Spleen (tissue), 11 donors: ENCODE measurements at regions not wholly inside any gene's neighbourhood (a gene's known extent, or its start where the extent isn't known, plus 50 kb on each side); places are given as distances from the start of the nearest gene placed in this dataset.
A peak's percentile ranks its signal among the peaks of the same experiment; 100 is the strongest.

Experiments used
- DNase-seq: peaks from one replicate; pipeline ENCODE4 v3.0.0-alpha.2; 2020
- H3K27ac ChIP-seq, 8 donors: fragments of 200-600 bp; sonication (generic) in 7 of 8; 1 replicate in 4 of 8; 2 replicates in 4 of 8; pipeline versions ENCODE4 v1.5.0 to v1.8.0; 2016 to 2021; ENCODE audit warnings: inconsistent platforms in 4 of 8, mild to moderate bottlenecking in 4 of 8, moderate library complexity in 1 of 8
- H3K27me3 ChIP-seq, 7 donors: fragments of 200-600 bp; sonication (generic) in 6 of 7; replicated peaks in 1 of 7; 1 replicate in 4 of 7; 2 replicates in 3 of 7; pipeline versions ENCODE4 v1.5.0 to v1.8.0; 2016 to 2021; ENCODE audit warnings: inconsistent platforms in 3 of 7, mild to moderate bottlenecking in 1 of 7
- H3K36me3 ChIP-seq, 6 donors: fragments of 200-600 bp; sonication (generic) in 5 of 6; 1 replicate in 4 of 6; 2 replicates in 2 of 6; pipeline versions ENCODE4 v1.5.0 to v1.8.0; 2016 to 2021; ENCODE audit warnings: inconsistent platforms in 2 of 6
- H3K4me1 ChIP-seq, 6 donors: fragments of 200-600 bp; sonication (generic) in 5 of 6; 1 replicate in 3 of 6; 2 replicates in 3 of 6; pipeline versions ENCODE4 v1.5.0 to v1.8.0; 2016 to 2021; ENCODE audit warnings: inconsistent platforms in 3 of 6
- H3K4me3 ChIP-seq, 8 donors: fragments of 200-600 bp; sonication (generic) in 7 of 8; 1 replicate in 4 of 8; 2 replicates in 4 of 8; pipeline versions ENCODE4 v1.5.0 to v1.8.0; 2016 to 2021; ENCODE audit warnings: inconsistent platforms in 4 of 8, mild to moderate bottlenecking in 4 of 8, moderate library complexity in 2 of 8
- H3K9me3 ChIP-seq, 8 donors: fragments of 200-600 bp; sonication (generic) in 7 of 8; 1 replicate in 4 of 8; 2 replicates in 4 of 8; pipeline versions ENCODE4 v1.5.0 to v1.8.0; 2016 to 2021; ENCODE audit warnings: inconsistent platforms in 4 of 8
- CTCF ChIP-seq, 11 experiments: fragments of 200-600 bp in 7 of 11; fragments of 450-650 bp in 4 of 11; sonication (generic) in 4 of 11; IDR thresholded peaks in 8 of 11; conservative IDR thresholded peaks in 3 of 11; 1 replicate in 7 of 11; 2 replicates in 4 of 11; pipeline versions ENCODE4 v1.4.0 to v1.8.0; 2016 to 2021; ENCODE audit warnings: antibody characterized with exemption in 11 of 11, inconsistent platforms in 4 of 11, mild to moderate bottlenecking in 1 of 11
- POLR2A ChIP-seq, 3 donors: fragments of 450-650 bp; IDR thresholded peaks; one replicate each; pipeline ENCODE4 v1.5.1; 2017; ENCODE audit warnings: antibody characterized with exemption in 3 of 3, mild to moderate bottlenecking in 1 of 3
- POLR2AphosphoS5 ChIP-seq, 3 donors: sonication (generic); formaldehyde crosslinking; IDR thresholded peaks; one replicate each; pipeline ENCODE4 v1.5.1; 2017; ENCODE audit warnings: antibody characterized with exemption in 3 of 3
- WGBS, 5 donors: extraction: QIAGEN DNeasy Blood & Tissue Kit in 3 of 5; methylation state at CpG; one replicate each; pipeline versions ENCODE4 v1.1.5 to v1.1.7; 2013 to 2018; 5-methylcytosine and 5-hydroxymethylcytosine counted together
- intact Hi-C: fragments of 100-400 bp; cut with DNase I; formaldehyde crosslinking; loops from one replicate; pipeline ENCODE4 v1.15.0; 2023; ENCODE audit warnings: low total_unique reads
- donor health status: healthy with polysubstance abuse.
- donor health status: DM: no; HTN: no; CAD: no; lungs with moderate emphysema.
- donor health status: DM: no; HTN: no; CAD: no.
- donor health status: Bipolar disorder and iron deficiency.
- donor health status: healthy.
- donor health status: DM: no; HTN: no; CAD: no.
- donor health status: DM: yes; HTN: yes; CAD: no.

- H3K27me3 ChIP-seq = no peaks in the 10 kb centered on the region
- no peak for TF ChIP-seq POLR2AphosphoS5 (IDR thresholded peaks at IDR 0.05)
- TF ChIP-seq POLR2A (IDR thresholded peaks at IDR 0.05) = no peak
These were observed 1108.1 kb upstream of the CHAC2 start for GRCh38 chr2:52659546-52659945.

GRCh38 chr2:52658598-52658997 lies 1109.0 kb upstream of the CHAC2 start:
- WGBS, 5 donors = 0 to 33% (median 25%) methylated on average over 1 of the region's 1 CpG

More at GRCh38 chr2:52659546-52659945, 1108.1 kb upstream of the CHAC2 start:
- no peaks in the 10 kb centered on the region for H3K36me3 ChIP-seq
- intact Hi-C loops = no loop called here
- DNase-seq = no peak
- H3K9me3 ChIP-seq = peaks cover 0 to 10% (median 6%) of the 10 kb centered on the region in 8 donors
- H3K4me1 ChIP-seq = no peaks in the 10 kb centered on the region
- no peak overlapping the region for H3K27ac ChIP-seq
- 82 to 90% (median 88%) methylated on average over 3 of the region's 3 CpGs for WGBS, 5 donors
- H3K4me3 ChIP-seq = no peak overlapping the region

GRCh38 chr2:52639692-52640091 lies 1127.9 kb upstream of the CHAC2 start:
- H3K36me3 ChIP-seq = no peaks in the 10 kb centered on the region
- H3K27ac ChIP-seq = no peak overlapping the region
- TF ChIP-seq CTCF (IDR thresholded peaks at IDR 0.05 in 8 of 11, conservative IDR thresholded peaks at IDR 0.05 in 3 of 11) = no peak
- no peak for TF ChIP-seq POLR2A (IDR thresholded peaks at IDR 0.05)
- TF ChIP-seq POLR2AphosphoS5 (IDR thresholded peaks at IDR 0.05) = no peak
- no peaks in the 10 kb centered on the region for H3K27me3 ChIP-seq
- H3K4me3 ChIP-seq = no peak overlapping the region
- DNase-seq = no peak
- WGBS, 5 donors = 77 to 88% (median 81%) methylated on average over 2 of the region's 2 CpGs
- H3K9me3 ChIP-seq = peaks cover 0 to 21% (median 7%) of the 10 kb centered on the region in 8 donors
- H3K4me1 ChIP-seq = no peaks in the 10 kb centered on the region
- intact Hi-C loops = no loop called here

More at GRCh38 chr2:52658598-52658997, 1109.0 kb upstream of the CHAC2 start:
- TF ChIP-seq CTCF (IDR thresholded peaks at IDR 0.05 in 8 of 11, conservative IDR thresholded peaks at IDR 0.05 in 3 of 11) = no peak
- TF ChIP-seq POLR2A (IDR thresholded peaks at IDR 0.05) = no peak
- TF ChIP-seq POLR2AphosphoS5 (IDR thresholded peaks at IDR 0.05) = no peak
- no peak overlapping the region for H3K4me3 ChIP-seq
- DNase-seq = no peak
- no peaks in the 10 kb centered on the region for H3K4me1 ChIP-seq
- no peak overlapping the region for H3K27ac ChIP-seq
- peaks cover 0 to 6% (median 0%) of the 10 kb centered on the region in 8 donors for H3K9me3 ChIP-seq
- intact Hi-C loops = no loop called here
- no peaks in the 10 kb centered on the region for H3K36me3 ChIP-seq
- no peaks in the 10 kb centered on the region for H3K27me3 ChIP-seq

GRCh38 chr2:52632543-52632942 lies 1135.1 kb upstream of the CHAC2 start:
- Histone ChIP-seq H3K27ac (no peak overlapping the region), H3K9me3 (peaks cover 0 to 36% (median 22%) of the 10 kb centered on the region in 8 donors), H3K36me3 (no peaks in the 10 kb centered on the region), H3K4me3 (no peak overlapping the region), H3K27me3 (no peaks in the 10 kb centered on the region), H3K4me1 (no peaks in the 10 kb centered on the region)
- intact Hi-C loops = no loop called here
- WGBS, 5 donors = 83 to 91% (median 86%) methylated on average over 6 of the region's 6 CpGs
- no peak for TF ChIP-seq CTCF (IDR thresholded peaks at IDR 0.05 in 8 of 11, conservative IDR thresholded peaks at IDR 0.05 in 3 of 11)
- TF ChIP-seq POLR2AphosphoS5 (IDR thresholded peaks at IDR 0.05) = no peak
- no peak for DNase-seq

GRCh38 chr2:52629944-52630343 lies 1137.7 kb upstream of the CHAC2 start:
- Histone ChIP-seq H3K4me1 (no peaks in the 10 kb centered on the region), H3K9me3 (peaks cover 0 to 43% (median 31%) of the 10 kb centered on the region in 8 donors), H3K27ac (no peak overlapping the region), H3K27me3 (no peaks in the 10 kb centered on the region), H3K4me3 (no peak overlapping the region), H3K36me3 (no peaks in the 10 kb centered on the region)
- WGBS, 5 donors = 82 to 97% (median 93%) methylated on average over 10 to 11 of the region's 11 CpGs
- peak; percentile 67 for DNase-seq
- TF ChIP-seq POLR2AphosphoS5 (IDR thresholded peaks at IDR 0.05) = no peak
- TF ChIP-seq POLR2A (IDR thresholded peaks at IDR 0.05) = no peak
- no peak for TF ChIP-seq CTCF (IDR thresholded peaks at IDR 0.05 in 8 of 11, conservative IDR thresholded peaks at IDR 0.05 in 3 of 11)
- intact Hi-C loops = no loop called here
